Astrocyte (in vitro differentiated cells and primary cell): ENCODE measurements at regions not wholly inside any gene's neighbourhood (a gene's known extent, or its start where the extent isn't known, plus 50 kb on each side); places are given as distances from the start of the nearest gene placed in this dataset.

ENCODE experiments used
- DNase-seq: peaks from one replicate; pipeline ENCODE4 v3.0.0-alpha.2; 2010; ENCODE audit warnings: low read depth
- FAIRE-seq: peaks from 2 replicates; lab custom pipeline; 2011; peaks lifted over from hg19 to GRCh38; lab: Jason Lieb, UNC
- H2AFZ ChIP-seq: 2 replicates; pipeline ENCODE4 v1.6.0; 2012; ENCODE audit warnings: low read depth, low read length, inconsistent platforms
- H3K27ac ChIP-seq: 2 replicates; pipeline ENCODE4 v1.5.1; 2011; ENCODE audit warnings: low read depth, low read length, inconsistent platforms
- H3K27me3 ChIP-seq: 2 replicates; pipeline ENCODE4 v1.6.0; 2011; ENCODE audit warnings: low read length, inconsistent platforms; ENCODE audit not compliant: insufficient read depth
- H3K36me3 ChIP-seq: 2 replicates; pipeline ENCODE4 v1.5.1; 2011; ENCODE audit warnings: low read length, inconsistent platforms; ENCODE audit not compliant: insufficient read depth
- H3K4me1 ChIP-seq: 2 replicates; pipeline ENCODE4 v1.5.1; 2011; ENCODE audit warnings: low read length, inconsistent platforms; ENCODE audit not compliant: insufficient read depth
- H3K4me2 ChIP-seq: 2 replicates; pipeline ENCODE4 v1.6.0; 2012; ENCODE audit warnings: low read length, inconsistent platforms
- H3K4me3 ChIP-seq: 2 replicates; pipeline ENCODE4 v1.5.1; 2011; ENCODE audit warnings: low read depth, mild to moderate bottlenecking, low read length, inconsistent platforms; ENCODE audit not compliant: insufficient read depth
- H3K79me2 ChIP-seq: 2 replicates; pipeline ENCODE4 v1.6.0; 2012; ENCODE audit warnings: mild to moderate bottlenecking, low read length, inconsistent platforms; ENCODE audit not compliant: insufficient read depth
- H3K9ac ChIP-seq: 2 replicates; pipeline ENCODE4 v1.6.0; 2012; ENCODE audit warnings: mild to moderate bottlenecking, low read length, inconsistent platforms
- H3K9me3 ChIP-seq: 2 replicates; pipeline ENCODE4 v1.5.1; 2012; ENCODE audit warnings: low read depth, mild to moderate bottlenecking, low read length, inconsistent platforms; ENCODE audit not compliant: insufficient read depth
- H4K20me1 ChIP-seq: 2 replicates; pipeline ENCODE4 v1.6.0; 2012; ENCODE audit warnings: low read length, inconsistent platforms; ENCODE audit not compliant: insufficient read depth
- H3K27ac Mint-ChIP-seq: one replicate; pipeline ENCODE4 v1.8.0; 2021; ENCODE audit warnings: mild to moderate bottlenecking, mixed read lengths; ENCODE audit not compliant: unreplicated experiment
- H3K27me3 Mint-ChIP-seq: one replicate; pipeline ENCODE4 v1.8.0; 2021; ENCODE audit warnings: low read depth, mixed read lengths; ENCODE audit not compliant: unreplicated experiment
- H3K36me3 Mint-ChIP-seq: one replicate; pipeline ENCODE4 v1.8.0; 2021; ENCODE audit warnings: low read depth, mixed read lengths; ENCODE audit not compliant: unreplicated experiment
- H3K4me1 Mint-ChIP-seq: one replicate; pipeline ENCODE4 v1.8.0; 2021; ENCODE audit warnings: low read depth, mixed read lengths; ENCODE audit not compliant: unreplicated experiment
- H3K4me3 Mint-ChIP-seq: one replicate; pipeline ENCODE4 v1.8.0; 2021; ENCODE audit warnings: mild to moderate bottlenecking, moderate library complexity, mixed read lengths; ENCODE audit not compliant: unreplicated experiment
- H3K9me3 Mint-ChIP-seq: one replicate; pipeline ENCODE4 v1.8.0; 2021; ENCODE audit warnings: mild to moderate bottlenecking, mixed read lengths; ENCODE audit not compliant: unreplicated experiment
- CTCF ChIP-seq: IDR thresholded peaks from 2 replicates; pipeline ENCODE4 v1.5.1; 2011; ENCODE audit warnings: low read depth, mild to moderate bottlenecking, inconsistent platforms, low read length, moderate library complexity; ENCODE audit not compliant: insufficient read depth
- EZH2 ChIP-seq: IDR thresholded peaks from 2 replicates; pipeline ENCODE4 v1.6.1; 2012; ENCODE audit warnings: mild to moderate bottlenecking, low read length, inconsistent platforms; ENCODE audit not compliant: insufficient read depth

GRCh38 chr1:229213797-229214196 lies 57.1 kb upstream of the RAB4A start:
- H3K9ac ChIP-seq = no peak overlapping the region
- Mint-ChIP-seq H3K4me1 (peaks cover 13% of the 10 kb centered on the region), H3K4me3 (no peak overlapping the region), H3K36me3 (no peaks in the 10 kb centered on the region), H3K27me3 (peaks cover 3% of the 10 kb centered on the region), H3K27ac (no peak overlapping the region), H3K9me3 (no peaks in the 10 kb centered on the region)
- H3K27ac ChIP-seq = no peak overlapping the region
- no peak for DNase-seq
- H3K36me3 ChIP-seq = no peaks in the 10 kb centered on the region
- no peak overlapping the region for H3K4me3 ChIP-seq
- no peaks in the 10 kb centered on the region for H4K20me1 ChIP-seq
- H3K9me3 ChIP-seq = no peaks in the 10 kb centered on the region
- H3K79me2 ChIP-seq = no peaks in the 10 kb centered on the region
- no peak overlapping the region for H2AFZ ChIP-seq
- peaks cover 4% of the 10 kb centered on the region for H3K4me1 ChIP-seq
- FAIRE-seq = no peak
- no peak overlapping the region for H3K4me2 ChIP-seq
- TF ChIP-seq EZH2 (no peak), CTCF (no peak)
- peaks cover 3% of the 10 kb centered on the region for H3K27me3 ChIP-seq

- Histone ChIP-seq H3K4me3 (no peak overlapping the region), H3K36me3 (no peaks in the 10 kb centered on the region), H4K20me1 (no peaks in the 10 kb centered on the region), H3K9ac (no peak overlapping the region), H3K4me2 (no peak overlapping the region), H3K9me3 (no peaks in the 10 kb centered on the region), H3K4me1 (peaks cover 2% of the 10 kb centered on the region), H3K27me3 (peaks cover 3% of the 10 kb centered on the region), H3K79me2 (no peaks in the 10 kb centered on the region), H3K27ac (no peak overlapping the region), H2AFZ (no peak overlapping the region)
- no peaks in the 10 kb centered on the region for H3K36me3 Mint-ChIP-seq
- no peak overlapping the region for H3K27ac Mint-ChIP-seq
- TF ChIP-seq CTCF = no peak
- no peak for TF ChIP-seq EZH2
- peaks cover 3% of the 10 kb centered on the region for H3K27me3 Mint-ChIP-seq
- H3K4me1 Mint-ChIP-seq = no peaks in the 10 kb centered on the region
- no peak for DNase-seq
- no peak for FAIRE-seq
- H3K4me3 Mint-ChIP-seq = no peak overlapping the region
- no peaks in the 10 kb centered on the region for H3K9me3 Mint-ChIP-seq
Measured at GRCh38 chr1:229217716-229218115, 53.2 kb upstream of the RAB4A start.

DNA sequence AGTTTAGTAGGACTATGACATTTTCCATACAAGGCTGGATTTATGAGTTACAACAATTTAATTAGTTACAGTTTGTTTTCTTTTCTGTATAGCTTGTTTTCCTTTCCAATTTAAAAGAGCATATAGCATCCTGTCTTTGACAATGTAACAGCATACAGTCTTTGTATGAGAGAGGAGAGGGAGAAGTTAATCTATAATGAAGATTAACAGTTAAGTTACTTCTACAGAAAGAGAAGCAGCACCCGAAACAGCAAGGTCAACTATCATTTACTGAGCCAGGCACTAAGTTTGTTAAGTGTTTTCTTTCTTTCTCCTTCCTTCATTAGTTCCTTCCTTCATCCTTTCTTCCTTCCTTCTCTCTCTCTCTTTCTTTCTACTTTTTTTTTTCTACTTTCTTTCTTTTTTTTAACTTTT lies 52.3 kb upstream of the RAB4A start:
- peaks cover 3% of the 10 kb centered on the region for H3K27me3 Mint-ChIP-seq
- H3K27ac Mint-ChIP-seq = no peak overlapping the region
- peaks cover 5% of the 10 kb centered on the region for H3K4me1 Mint-ChIP-seq
- no peaks in the 10 kb centered on the region for H3K9me3 Mint-ChIP-seq
- Histone ChIP-seq H4K20me1 (no peaks in the 10 kb centered on the region), H3K9me3 (no peaks in the 10 kb centered on the region), H3K79me2 (no peaks in the 10 kb centered on the region), H3K4me2 (no peak overlapping the region), H3K27ac (no peak overlapping the region), H2AFZ (no peak overlapping the region), H3K4me3 (no peak overlapping the region), H3K36me3 (no peaks in the 10 kb centered on the region), H3K4me1 (peaks cover 2% of the 10 kb centered on the region), H3K9ac (no peak overlapping the region), H3K27me3 (peaks cover 3% of the 10 kb centered on the region)
- H3K4me3 Mint-ChIP-seq = no peak overlapping the region
- no peak for TF ChIP-seq CTCF
- no peak for TF ChIP-seq EZH2
- FAIRE-seq = peak; percentile 41
- H3K36me3 Mint-ChIP-seq = no peaks in the 10 kb centered on the region
- DNase-seq = no peak
